NT2/D1 (cell line): ENCODE measurements at regions not wholly inside any gene's neighbourhood (a gene's known extent, or its start where the extent isn't known, plus 50 kb on each side); places are given as distances from the start of the nearest gene placed in this dataset.

Experiments used
- SUZ12 ChIP-seq: IDR thresholded peaks from 2 replicates; pipeline ENCODE4 v1.6.1; 2011; ENCODE audit not compliant: insufficient read length, insufficient read depth; ENCODE audit errors: extremely low read depth
- YY1 ChIP-seq: IDR thresholded peaks from 2 replicates; pipeline ENCODE4 v1.6.1; 2011; ENCODE audit not compliant: insufficient read length, insufficient read depth

DNA sequence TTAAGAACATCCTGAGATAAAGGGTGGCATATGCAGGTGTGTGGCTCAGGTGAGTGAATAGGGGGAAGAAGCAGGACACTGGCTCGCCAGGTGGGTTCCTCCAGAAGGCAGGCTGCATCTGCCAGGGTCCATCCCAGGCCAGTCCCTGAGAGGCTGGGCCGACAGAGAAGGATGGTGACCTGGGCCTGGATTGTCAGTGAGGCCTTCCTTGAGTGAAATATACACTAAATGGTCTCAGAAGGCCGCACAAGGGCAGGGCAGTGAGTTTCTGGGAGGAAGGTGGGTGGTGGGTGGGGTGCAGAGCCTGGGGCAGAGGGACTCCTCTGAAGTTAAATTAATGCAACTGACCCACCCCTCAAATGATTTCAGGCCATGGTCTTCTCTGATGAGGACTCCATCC is 182.1 kb downstream of the ANKRD30B start:
- TF ChIP-seq SUZ12 (no peak), YY1 (no peak)
